CD4-positive, alpha-beta T cell treated with Interleukin-2 at 100 ng/mL for 4 hours (primary cell): ENCODE measurements at regions not wholly inside any gene's neighbourhood (a gene's known extent, or its start where the extent isn't known, plus 50 kb on each side); places are given as distances from the start of the nearest gene placed in this dataset.

ENCODE experiments used
- DNase-seq: peaks from one replicate; pipeline ENCODE4 v3.0.0-alpha.2; 2020; ENCODE audit warnings: low spot score

DNA sequence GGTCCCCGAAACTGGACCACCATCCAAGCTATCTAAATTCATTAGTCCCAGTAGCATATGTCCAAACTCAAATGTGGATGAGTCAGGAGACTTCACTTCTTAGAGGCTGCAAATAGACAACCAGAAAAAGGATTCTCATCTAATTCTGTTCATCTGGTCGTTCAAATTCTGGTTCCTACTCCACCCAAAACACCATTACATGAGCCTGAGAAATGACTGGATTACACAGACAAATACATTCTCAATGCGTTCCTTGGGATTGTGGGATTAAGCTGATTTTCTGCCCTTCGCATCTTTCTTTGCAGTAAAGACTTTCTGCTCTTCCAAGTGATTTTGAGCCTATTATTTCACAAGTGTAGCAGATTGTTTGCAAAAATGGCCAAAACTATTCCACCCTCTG is 472.3 kb upstream of the PROK2 start:
- no peak for DNase-seq

- DNase-seq = no peak
These were observed 471.8 kb upstream of the PROK2 start for GRCh38 chr3:72256716-72257115.

DNA sequence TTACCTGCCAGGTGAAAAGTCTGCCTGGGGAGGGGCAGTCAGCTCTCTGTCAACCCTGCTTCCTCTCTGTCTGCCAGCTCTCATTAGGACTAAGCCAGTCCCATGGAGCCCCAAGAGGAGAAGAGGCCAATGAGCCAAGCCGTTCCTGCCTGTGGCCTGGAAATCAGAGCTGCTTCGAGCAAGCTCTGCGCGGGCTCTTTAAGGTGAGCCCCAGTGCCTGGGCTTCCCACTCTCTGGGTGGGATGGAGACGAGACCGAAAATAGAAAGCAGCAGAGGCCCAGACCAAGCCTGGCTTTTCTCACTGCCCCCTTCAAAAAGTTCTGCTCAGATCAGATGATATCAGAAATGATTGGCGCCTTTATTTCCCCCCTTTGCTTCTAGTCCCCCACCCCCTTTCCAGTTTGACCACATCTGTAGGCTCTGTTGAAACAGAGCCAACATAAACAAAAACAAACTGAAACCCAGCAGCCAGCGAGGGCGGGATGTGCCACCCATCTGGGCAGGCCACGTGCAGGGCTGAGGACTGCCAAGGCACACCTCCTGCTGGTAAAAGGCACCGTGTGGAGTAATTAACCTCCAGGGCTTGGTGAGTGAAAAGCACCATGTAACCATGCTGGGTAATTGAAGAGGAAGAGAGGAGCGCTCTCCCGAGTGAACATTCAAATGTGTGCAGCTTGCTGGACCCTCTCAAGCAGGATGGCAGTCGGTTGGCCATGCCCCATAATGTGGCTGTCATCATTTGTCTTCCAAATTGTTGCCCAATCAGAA is 471.0 kb upstream of the PROK2 start:
- DNase-seq = peak; percentile 9

GRCh38 chr3:72255191-72255590 is 470.2 kb upstream of the PROK2 start:
- DNase-seq = no peak

- no peak for DNase-seq
These were observed 469.5 kb upstream of the PROK2 start for GRCh38 chr3:72254483-72254882.

- no peak for DNase-seq
These were observed 465.8 kb upstream of the PROK2 start for GRCh38 chr3:72250725-72251124.

DNA sequence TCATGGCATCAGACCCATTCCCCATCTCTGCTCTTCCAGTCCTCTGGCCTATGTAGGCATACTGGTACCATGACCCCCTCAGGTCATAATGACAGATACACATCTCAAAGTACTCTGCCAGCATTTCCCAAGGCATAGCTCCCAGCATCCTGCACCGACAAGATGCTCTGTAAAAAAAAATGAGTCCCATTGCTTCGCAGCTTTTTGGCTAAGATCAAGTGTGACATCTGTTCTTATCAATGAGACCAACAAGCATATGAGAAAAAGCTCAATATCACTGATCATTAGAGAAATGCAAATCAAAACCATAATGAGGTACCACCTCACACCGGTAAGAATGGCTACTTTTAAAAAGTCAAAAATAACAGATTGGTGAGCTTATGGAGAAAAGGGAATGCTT is 463.9 kb upstream of the PROK2 start:
- no peak for DNase-seq

DNA sequence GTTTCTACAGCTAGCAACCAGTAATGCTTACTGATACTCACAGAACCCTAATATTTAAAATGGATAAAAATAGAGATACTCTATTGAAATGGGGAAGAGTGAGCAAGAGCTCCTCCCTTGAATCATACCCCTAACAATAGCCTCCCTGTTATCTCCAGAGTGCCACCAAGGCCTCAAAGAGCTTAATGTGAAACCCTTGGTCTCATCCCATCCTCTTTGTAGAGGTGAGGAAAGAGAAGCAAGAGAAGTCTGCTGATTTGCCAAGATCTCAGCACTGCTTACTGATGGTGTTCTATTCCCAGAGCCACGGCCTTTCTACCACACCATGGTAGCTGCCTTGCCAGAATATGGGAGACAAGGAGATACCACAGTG is 463.4 kb upstream of the PROK2 start:
- DNase-seq = no peak

DNA sequence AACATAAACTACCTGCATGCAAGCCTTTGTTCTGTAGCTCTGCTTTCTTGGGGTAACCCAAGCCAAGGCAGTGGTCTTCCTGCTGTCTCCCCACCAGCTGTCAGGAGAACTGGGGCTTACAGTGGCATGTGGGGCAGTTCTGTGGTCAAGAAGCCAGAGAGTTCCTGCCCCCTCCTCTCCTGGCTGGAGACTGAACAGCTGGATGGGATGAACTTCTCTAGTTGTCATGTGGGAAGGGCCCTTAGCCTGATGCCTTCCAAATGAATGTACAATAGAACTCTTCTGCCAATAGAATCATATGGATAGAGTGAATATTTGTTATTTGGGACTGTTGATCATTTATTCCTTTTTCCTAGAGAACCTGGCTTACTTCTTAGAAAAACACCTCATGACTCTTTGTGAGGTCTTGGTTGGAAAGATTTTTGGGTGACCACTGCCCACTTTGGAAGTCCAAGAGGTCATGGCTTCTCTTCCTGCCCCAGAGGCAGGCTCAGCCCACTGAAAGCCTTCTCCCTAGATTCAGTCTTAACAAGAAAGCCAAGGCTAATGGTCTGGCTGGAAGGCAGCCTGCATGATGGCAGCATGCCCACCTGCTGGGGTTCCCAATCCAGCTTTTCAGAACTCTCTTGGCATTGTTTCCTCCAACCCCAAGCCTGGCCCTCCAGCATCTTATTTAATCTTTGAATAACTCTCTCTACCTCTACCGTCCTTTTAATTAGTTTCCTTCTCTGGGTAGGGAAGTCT is 462.9 kb upstream of the PROK2 start:
- DNase-seq = no peak

GRCh38 chr3:72247126-72247525 is 462.2 kb upstream of the PROK2 start:
- DNase-seq = no peak

GRCh38 chr3:72246685-72247084 is 461.7 kb upstream of the PROK2 start:
- DNase-seq = no peak

DNA sequence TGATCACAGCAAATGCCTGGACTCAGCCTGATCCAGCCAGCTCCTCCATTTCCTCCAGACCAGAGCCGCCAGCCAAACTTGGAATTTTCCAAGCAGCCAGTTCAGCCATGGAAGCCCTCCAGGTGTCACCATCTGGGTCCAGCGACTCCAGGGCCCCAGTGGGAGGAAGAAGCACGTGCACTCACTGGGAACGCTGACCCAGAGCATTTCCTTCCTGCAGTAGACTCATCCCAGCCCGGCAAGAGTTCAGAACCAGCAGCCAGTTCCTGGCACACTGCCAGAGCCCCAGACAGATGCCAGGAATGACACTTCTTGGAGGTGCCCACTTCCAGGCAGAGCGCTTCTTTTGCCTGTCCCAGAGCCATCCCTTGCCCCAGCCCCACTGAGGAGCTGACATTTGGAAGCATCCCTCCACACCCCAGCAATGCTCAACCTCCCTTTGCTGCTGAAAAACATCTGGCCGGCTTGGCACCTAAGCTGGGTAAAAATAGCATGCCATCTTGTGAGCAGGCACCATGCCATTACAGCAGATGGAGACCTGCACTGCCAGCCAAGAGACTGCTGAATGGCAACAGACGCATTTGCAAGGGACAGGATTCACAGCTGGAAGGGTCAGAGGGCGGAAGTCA is 460.3 kb upstream of the PROK2 start:
- DNase-seq = no peak

- no peak for DNase-seq
These were observed 459.4 kb upstream of the PROK2 start for GRCh38 chr3:72244396-72244795.

- DNase-seq = no peak
These were observed 457.4 kb upstream of the PROK2 start for GRCh38 chr3:72242326-72242725.

DNA sequence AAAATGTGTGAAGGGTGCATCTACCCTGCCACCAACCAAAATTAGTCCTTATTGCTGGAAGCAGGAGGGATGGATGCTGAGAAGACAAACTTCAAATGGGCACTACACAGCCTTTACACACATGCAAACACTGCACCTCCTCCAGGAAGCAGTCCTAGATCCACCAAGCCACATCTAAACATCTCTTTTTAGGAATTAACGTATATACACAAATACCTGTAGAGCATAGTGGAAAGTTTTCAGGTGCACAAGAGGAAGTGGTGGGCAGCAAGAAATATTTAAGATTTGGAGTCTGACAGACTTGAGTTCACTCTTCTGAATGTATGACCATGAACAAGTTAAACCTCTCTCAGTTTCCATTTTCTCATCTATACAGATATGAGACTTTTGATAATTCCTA is 456.6 kb upstream of the PROK2 start:
- DNase-seq = no peak

DNA sequence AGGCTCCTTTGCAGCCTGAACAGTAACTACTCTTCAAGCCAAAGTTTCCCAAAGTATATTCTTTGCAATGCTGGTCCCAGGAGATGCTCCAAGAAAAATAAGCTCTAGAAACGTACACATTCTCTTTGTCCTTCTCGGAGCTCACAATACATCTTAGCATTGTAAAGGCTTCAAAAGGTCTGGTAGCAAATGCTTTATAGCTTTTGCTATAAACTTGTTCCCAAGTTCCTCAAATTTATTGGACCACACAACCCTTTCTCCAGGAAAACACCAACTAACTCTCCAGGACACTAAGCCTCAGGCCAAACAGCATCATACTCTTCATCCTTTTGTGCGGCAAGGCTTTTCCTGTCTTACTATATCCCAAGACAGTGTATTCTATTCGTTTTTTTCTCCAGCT is 455.6 kb upstream of the PROK2 start:
- no peak for DNase-seq

- DNase-seq = no peak
These were observed 453.9 kb upstream of the PROK2 start for GRCh38 chr3:72238801-72239200.

- DNase-seq = no peak
These were observed 453.2 kb upstream of the PROK2 start for GRCh38 chr3:72238010-72238691.

DNA sequence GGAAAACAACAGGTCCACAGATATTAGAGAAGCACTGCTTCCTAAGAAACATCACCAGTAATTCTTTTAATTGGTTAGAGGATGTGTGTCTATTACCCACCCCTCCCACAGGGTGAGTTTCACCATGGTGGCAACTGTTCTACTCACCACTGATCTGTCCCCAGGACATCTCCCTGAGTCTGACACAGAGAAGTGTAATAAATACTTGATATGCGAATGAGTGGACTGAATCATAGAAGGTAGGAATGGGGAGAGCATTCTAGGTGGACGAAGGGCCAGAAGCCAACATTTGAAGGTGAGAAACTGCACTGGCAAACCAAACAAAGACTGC is 452.7 kb upstream of the PROK2 start:
- DNase-seq = no peak

DNA sequence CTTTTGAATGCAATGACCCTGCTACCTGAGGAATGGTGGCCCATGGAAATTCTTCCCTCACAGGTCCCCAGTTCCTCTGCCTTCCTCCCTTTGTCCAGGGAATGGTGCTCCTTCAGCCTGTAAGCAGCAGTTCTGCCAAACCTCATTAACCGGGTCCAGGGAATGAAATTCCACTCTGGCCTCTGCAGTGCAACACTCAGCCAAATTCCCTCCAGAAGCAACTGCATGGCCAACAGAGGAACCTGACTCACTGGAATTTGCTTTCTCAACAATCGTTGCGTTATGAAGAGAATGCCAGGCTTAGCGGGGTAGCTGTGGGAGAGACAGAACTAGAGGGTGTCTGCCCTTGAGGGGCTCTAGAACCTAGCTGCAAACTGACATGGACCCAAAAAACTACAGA is 449.4 kb upstream of the PROK2 start:
- no peak for DNase-seq

GRCh38 chr3:72233571-72233970 is 448.6 kb upstream of the PROK2 start:
- no peak for DNase-seq

DNA sequence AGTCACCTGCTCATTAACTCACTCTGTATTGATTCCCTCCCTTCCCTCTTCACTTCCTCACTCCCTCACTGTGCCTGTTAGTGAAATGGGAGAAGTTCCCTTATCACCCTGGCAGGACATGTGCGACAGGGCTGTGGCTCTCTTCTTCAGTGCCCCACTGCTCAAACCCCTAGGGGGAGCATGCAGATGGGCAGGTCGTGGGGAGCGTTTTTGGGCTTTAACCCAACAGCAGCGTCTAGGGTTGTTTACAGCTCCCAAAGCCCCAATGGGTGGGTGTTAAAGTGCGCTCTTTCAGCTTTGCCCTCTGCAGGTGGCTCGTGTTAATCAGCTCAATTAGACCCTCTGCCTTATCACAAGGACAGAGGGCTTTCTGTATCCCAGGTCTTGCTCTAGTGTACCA is 447.8 kb upstream of the PROK2 start:
- DNase-seq = no peak

DNA sequence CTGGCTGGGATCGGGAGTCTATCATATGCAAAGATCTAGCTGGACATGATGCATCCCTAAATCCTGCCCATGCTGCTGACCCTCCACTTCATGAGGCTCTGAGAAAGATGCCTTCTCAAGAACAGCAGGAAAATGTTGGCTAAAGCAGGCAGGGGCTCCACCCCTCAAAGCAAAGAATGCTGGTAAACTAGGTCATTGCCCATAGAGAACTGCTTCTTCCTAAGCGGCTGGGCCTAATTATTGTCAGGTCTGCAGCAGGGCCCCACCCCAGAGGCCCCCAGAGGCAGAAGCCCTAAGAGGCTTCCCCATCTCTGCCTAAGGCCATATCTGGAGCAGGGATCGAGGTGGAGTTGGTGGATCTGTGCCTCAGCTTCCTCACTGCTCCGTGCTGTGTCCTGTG is 447.4 kb upstream of the PROK2 start:
- DNase-seq = no peak
